ENCODE measurements at regions not wholly inside any gene's neighbourhood (a gene's known extent, or its start where the extent isn't known, plus 50 kb on each side); places are given as distances from the start of the nearest gene placed in this dataset.

DNA sequence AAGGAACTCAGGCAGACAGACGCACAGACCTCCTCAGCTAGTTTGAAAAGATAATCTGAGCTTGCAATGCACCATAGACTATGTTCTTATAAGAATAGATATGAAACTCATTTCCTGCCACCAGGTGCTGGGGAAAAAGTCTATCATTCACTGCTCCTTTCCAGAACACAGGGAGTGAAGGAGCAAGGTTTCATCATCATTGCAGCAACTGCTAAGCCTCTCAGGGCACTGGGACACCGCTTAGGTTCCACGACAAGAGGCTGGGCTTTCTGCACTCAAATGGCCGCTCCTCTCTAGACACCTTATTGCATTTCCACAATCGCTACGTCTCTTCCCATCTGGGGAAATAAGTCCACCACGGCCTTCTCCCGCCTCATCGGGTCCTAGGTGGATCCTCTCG is 418.5 kb upstream of the JARID2 start:
- no peak for TF ChIP-seq EZH2 (IDR thresholded peaks at IDR 0.05; ENCODE audit: insufficient read depth, low read length)
- TF ChIP-seq, protein P1, sequence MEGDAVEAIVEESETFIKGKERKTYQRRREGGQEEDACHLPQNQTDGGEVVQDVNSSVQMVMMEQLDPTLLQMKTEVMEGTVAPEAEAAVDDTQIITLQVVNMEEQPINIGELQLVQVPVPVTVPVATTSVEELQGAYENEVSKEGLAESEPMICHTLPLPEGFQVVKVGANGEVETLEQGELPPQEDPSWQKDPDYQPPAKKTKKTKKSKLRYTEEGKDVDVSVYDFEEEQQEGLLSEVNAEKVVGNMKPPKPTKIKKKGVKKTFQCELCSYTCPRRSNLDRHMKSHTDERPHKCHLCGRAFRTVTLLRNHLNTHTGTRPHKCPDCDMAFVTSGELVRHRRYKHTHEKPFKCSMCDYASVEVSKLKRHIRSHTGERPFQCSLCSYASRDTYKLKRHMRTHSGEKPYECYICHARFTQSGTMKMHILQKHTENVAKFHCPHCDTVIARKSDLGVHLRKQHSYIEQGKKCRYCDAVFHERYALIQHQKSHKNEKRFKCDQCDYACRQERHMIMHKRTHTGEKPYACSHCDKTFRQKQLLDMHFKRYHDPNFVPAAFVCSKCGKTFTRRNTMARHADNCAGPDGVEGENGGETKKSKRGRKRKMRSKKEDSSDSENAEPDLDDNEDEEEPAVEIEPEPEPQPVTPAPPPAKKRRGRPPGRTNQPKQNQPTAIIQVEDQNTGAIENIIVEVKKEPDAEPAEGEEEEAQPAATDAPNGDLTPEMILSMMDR (IDR thresholded peaks at IDR 0.05; ENCODE audit: insufficient read depth, low read depth, low read length), result no peak
